RPMI8226 (cell line): ENCODE measurements at regions not wholly inside any gene's neighbourhood (a gene's known extent, or its start where the extent isn't known, plus 50 kb on each side); places are given as distances from the start of the nearest gene placed in this dataset.

Experiments used
- DNase-seq: peaks from one replicate; pipeline ENCODE4 v3.0.0-alpha.2; 2015

DNA sequence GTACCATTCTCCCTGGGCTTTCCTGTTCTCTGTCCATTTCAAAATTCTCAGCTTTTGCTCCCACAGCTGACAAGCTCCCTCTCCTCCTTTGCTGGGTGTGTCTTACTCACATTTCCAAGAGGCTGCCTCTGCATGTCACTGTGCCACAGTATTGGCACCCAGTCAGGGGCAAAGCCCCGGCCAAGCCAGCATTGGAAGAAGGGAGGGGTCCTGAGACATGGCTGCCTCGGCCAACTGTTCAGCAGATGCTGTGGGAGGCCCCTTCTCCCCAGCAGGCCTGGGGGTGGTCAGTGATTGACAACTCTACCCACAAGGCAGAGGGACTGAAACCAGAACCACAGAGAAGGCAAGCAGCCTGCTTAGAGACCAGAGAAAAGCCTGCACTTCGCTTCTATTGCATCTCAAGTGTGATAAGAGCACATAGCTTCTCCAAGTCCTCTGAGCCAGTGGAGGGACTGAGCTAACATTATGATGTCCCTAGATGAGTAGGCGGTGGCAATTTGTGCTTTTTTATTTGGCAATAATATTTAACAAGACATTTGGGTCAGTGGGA is 294.1 kb downstream of the SIPA1L2 start:
- peak; percentile 42 for DNase-seq

DNA sequence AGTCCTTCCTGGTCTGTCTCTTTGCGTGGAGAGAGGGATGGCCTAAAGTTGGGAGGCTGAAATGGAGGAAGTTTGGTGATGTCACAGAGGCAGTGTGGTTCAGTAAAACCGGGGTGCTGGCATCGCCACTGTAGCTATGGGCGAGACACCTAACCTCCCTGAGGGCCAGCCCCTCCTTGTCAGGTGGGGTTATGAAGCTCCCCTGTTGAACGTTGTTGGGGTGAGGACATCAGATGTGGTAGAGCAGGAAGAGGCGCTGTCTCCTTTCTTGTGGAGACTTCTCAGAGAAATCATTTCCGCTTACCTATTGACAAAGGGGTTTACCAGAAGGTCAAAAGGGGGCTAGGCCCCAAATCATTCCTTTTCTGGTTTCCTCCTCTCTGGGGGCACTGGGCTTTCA is 294.7 kb downstream of the SIPA1L2 start:
- DNase-seq: peak; percentile 21

DNA sequence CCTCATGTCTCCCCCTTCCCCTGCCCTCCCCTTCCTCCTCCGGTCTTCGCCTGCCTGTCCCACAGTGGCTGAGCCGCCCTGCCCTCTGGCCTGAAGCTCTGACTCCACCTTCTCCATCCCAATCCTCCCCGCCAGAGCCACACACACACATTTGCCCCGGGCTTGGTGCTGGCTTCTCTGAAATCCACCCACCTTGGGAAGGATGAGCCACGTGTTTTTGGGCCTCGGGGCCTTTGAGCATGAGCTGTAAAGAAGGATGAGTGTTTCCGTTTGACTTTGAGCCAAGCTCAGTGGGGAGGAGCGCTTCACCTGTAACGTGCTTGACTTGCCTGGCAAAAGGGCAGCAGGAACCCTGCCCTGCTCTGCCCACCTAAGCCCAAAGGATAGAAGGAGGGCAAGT is 295.1 kb downstream of the SIPA1L2 start:
- DNase-seq: peak; percentile 62

DNA sequence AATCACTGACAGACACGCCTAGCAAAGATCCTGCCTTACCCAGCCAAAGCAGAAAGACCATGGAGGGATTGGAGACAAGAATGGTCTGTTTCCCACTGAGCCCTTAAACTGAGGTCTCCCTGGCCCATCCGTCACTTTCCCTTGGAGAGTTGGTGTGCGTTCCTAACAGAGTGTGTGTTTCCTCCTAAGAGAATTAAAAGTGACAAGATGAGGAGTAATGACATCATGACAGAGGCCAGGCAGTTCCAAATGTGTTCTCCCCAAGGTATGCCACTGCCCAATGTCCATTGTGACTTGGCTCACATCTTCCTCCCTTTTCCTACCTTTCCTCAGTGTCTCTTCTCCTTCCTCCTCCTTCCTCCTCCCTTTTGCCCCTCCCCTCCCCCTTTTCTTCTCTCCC is 295.7 kb downstream of the SIPA1L2 start:
- DNase-seq: no peak

DNA sequence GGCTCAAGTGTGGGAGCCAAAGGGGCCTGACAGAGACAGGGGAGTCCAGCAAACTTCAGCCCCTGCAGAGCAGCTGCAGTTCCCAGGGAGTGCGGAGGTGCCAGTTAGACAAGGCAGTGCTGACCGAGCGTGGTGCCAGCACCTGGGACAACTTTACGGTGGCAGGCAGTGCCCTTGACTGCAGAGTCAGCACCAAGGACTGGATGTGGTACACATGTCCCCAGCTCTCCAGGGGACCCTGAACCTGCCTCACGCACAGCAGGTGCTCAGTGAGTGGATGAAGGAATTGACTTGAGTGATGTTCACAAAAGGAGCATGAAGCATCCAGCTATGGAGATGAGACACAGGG is 296.5 kb downstream of the SIPA1L2 start:
- peak; percentile 90 for DNase-seq

DNA sequence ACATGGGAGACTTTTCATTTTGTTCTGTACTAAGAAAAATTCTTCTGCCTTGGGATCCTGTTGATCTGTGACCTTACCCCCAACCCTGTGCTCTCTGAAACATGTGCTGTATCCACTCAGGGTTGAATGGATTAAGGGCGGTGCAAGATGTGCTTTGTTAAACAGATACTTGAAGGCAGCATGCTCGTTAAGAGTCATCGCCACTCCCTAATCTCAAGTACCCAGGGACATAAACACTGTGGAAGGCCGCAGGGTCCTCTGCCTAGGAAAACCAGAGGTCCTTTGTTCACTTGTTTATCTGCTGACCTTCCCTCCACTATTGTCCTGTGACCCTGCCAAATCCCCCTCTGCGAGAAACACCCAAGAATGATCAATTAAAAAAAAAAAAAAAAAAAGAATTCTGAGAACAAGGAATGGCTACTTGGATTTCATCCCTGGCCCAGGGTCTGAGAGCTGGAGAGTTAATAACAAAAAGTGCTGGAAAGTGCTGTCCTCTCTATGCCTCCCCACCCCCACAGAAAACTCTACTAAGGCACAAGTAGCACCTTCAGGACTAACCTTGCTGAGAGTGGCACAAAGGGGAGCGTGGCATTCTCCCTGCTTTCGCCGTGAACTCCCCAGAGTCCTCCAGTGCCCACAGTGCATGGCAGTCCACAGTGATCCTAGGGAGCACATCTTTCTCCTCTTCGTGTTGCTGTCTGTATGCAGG is 297.1 kb downstream of the SIPA1L2 start:
- peak; percentile 71 for DNase-seq

DNA sequence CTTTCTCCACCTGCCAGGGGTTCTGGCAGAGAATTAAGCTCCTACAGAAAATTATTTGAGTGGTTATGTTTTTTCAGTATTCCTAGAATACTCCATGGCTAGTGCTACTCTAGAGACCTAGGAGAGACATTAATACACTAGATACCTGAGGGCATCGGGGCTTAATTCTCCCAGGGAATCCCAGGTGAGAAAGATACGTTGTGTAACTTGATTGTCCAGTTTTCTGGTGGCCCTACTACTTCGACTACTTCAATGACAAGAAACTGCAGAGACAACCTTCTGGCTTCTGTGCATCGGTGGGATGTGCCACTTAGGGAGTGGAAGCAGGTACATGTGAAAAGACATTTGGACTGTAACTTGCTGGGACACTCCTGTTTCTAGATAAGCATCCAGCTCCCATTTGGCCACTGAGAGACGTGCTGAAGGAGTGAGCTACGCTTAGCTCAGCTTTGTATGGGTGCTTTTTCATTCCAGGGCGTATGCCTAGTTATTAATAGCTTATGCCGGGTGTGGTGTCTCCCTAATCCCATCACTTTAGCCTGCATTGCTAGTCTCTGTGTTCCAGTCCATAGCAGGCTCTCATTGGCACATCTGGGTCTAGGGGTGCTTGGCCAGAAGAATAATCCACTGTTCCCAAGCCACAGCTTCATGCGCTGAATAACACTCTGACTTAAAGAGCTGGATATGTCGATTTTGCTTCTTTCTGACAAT is 300.7 kb downstream of the SIPA1L2 start:
- no peak for DNase-seq

DNA sequence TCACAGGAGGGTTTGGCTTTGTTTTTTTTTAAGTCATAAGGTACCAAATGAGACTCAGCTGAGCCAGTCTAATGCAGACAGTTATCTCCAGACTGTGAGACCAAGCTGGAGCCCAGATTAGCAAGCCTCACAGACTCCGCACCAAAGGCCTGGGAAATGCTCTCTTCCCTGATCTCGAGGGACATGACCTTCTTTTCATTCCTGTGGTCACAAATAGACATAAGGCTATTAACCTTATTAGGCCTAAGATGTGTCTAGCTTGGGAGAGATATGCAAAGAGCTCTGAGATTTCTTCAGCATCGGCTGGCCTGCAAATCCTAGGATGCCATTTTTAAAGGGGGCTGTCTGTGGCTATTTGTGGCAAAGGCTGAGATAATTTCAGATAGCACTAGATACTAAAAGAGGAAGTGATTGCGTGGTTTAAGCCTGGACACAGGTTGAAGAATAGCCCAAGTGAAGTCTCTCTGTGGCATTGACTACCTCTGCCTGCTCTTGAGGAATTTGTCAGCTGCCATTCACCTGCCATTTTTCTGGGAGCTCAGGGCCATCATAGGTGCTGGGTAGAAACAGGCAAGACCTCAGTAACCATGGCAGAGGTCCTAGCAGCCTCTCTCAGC is 301.3 kb downstream of the SIPA1L2 start:
- DNase-seq: peak; percentile 29

DNA sequence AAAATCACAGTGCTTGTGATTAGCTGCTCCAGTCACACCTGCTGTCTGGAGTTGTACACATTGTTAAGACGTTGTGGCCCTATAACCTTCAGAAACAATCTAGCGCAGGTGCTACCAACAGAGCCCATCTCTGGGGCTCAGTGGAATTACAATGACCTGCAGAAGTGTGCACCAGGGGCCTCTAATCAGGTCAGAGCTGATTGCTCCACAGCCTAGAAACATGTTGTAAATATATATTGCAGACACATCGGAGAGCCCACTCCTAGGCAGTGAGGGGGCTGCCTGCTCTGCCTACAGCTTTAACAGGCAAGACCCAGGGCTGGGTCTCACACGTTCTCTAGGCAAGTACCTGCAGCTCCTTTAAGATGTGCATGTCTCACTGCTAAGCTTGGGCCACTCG is 302.0 kb downstream of the SIPA1L2 start:
- no peak for DNase-seq

DNA sequence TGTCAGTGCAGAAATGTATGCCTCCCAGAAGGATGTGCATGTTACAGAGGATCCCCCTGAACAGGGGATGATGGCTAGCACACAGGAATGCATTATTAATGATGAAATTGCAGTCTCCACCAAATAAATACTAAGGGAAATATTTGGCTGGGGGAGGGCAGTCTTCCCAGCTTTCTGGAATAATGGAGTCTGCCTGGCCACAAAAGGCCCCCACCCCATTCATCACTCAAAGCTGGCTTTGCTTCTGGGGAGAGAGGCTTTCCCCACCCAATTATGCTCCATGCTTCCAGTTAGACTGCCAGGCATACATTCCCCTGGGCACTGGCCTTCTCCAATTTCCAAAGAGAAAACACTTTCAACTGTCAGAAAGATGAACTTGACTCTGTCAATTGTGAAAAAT is 302.7 kb downstream of the SIPA1L2 start:
- no peak for DNase-seq

DNA sequence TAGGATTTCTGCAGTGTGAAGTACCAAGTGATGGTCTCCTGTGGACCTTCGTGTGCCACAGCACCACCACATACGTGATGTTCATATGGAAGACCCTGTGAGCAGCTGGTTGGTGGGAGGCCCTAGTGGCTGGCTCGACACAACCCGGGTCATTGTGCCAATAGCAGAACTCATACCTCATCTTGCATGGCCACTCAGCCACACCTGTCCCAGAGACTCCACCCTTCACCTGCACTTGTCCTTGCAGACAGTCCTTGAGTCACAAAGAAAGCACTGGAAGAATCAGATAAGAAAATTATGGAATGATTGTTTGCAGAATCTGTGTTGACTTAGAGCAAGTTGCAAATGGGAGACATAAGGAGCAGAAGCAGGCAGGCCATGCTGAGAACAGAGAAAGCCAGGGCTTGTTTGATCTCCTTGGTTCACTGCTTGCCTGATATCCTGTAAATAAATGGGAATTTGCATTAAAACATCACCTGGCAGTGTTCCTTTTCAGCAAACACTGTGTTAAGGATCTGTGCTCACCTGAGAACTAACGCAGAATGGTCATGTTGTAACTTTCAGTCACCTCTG is 307.7 kb downstream of the SIPA1L2 start:
- no peak for DNase-seq

DNA sequence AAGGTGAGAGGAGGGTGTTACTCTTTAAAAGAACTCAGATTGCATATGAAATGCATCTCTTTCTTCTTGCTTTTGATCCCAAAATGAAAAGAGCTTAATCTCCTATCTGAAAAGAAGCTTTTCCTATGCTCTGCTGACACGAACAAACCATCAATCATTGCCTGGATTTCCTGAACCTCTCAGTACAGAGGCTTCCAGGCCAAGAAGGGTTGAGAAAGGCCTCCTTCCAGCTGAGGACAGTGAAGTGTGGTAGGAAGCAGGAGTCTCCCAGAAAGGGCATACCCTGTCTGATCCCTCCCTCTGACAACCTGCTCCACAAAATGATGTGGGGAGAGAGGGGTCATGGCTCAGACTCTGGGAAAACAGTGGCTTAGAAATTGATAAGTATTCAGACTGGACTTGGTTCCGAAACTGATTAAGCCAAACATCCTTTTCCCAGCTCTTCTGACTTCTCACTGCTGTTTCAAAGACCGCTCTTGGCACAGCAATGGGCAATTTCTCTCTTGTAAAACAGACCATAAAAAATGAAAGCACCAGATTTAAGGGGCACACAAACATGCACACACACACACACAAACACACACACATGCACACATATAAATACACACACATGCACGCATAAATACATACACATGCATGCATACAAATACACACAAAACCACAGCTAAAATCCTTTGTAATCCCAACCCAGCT is 310.3 kb downstream of the SIPA1L2 start:
- DNase-seq: no peak

DNA sequence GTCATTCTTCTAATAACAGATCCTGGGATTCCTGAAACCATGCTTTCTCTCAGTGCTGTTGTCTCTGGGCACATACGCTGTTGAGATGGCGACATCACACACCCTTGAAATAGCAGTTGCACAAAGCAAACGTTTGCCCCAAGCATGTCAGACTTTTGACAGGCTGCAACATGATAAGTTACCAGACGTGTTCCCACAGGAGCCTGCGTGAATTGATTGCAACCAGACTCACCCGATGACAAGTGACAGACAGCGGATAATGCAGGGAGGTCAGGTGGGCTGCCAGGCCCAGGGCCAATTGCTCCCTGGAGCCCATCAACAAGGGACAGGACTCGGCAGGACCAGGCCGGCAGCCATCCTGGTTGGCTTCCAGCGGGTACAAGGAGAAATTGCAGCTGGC is 310.9 kb downstream of the SIPA1L2 start:
- no peak for DNase-seq

DNA sequence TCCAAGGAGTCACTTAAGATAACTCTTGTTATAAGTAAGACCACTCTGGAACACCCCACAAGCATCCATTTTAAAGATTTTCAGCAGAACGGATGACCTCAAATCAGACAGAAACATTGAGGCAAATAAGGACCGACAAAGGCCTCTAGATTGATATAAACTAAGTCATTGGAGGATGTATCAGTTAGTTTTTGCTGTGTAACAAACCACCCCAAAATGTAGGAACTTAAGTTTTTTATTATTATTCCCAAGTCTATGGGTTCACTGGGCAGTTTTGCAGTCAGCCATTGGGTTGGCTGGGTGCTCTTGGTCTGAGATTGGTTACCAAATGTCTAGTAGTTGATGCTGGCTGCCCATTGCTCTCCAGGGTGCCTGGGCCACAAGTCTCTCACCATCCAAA is 311.8 kb downstream of the SIPA1L2 start:
- no peak for DNase-seq

DNA sequence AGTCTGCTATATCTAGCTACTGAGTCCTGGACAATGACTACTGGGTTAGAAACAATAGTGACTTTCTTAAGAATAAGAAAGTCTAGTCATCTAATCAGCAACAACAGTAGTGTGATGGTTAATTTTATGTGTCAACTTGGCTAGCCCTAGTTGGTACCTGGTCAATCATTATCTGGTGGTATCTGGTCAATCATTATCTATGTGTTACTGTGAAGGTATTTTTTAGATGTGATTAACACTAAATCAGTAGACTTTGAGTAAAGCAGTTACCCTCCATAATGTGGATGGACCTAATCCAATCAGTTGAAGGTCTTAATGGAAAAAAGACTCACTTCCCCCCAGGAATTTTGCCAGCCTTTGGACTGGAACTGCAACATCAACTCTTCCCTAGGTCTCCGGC is 312.6 kb downstream of the SIPA1L2 start:
- no peak for DNase-seq

DNA sequence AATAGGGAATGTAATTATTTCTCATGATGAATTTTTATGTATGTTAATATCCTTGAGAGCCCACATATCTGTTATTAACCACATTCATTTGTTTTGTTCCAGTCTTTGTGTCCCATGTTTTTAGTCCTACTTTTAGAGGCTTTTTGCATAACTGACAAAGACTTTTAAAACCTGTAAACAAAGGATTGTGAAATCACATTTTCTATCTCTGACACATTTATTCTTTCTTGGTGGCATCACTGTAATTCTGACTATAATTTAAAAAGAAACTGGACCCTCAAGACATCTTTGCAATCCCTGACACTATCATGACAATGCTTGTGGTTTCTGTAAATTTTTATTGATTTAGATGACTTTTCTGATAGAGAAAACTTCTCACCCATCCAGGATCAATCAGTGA is 313.1 kb downstream of the SIPA1L2 start:
- DNase-seq: no peak

DNA sequence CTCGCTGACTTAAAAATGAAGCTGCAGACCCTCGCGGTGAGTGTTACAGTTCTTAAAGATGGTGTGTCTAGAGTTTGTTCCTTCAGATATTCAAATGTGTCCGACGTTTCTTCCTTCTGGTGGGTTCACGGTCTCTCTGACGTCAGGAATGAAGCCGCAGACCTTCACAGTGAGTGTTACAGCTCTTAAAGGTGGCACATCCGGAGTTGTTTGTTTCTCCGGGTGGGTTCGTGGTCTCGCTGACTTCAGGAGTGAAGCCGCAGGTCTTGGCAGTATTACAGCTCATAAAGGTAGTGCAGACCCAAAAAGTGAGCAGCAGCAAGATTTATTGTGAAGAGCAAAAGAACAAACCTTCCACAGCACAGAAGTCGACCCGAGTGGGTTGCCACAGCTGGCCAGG is 316.1 kb downstream of the SIPA1L2 start:
- DNase-seq: peak; percentile 70

DNA sequence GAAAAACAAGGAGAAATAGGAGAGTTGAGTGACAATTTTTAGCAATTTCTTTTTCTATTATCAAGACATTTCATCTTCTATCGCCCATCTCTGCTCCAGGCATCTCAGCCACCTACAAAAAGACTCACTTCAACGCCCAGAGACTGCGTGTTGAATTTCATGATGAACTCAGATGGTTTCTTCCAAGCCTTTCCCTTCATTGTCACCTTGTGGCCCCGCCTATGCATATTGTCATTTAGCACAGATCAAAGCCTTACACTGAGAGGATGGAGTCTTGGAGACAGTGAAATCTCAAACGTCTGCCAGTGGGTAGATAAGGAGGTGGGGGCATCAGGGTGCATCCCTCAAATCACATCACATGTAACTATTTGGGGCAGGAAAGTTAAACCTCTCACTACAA is 319.4 kb downstream of the SIPA1L2 start:
- no peak for DNase-seq

DNA sequence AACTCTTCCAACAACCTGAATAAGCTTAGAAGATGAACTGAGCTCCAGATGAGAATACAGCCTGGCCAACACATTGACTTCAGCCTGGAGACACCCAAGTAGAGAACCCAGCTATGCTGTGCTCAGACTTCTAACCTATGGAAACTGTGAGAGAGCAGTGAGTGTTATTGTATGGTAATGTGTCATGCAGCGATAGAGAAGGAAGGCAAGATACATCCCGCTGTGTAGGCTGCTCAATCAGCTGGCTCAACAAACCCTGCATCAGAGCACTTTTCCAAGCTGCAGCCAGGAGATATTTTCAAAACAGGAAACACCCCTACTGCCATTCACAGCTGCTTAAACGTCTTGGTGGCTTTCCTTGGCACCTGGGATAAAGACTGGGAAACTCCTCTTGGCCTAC is 321.3 kb downstream of the SIPA1L2 start:
- DNase-seq: no peak

DNA sequence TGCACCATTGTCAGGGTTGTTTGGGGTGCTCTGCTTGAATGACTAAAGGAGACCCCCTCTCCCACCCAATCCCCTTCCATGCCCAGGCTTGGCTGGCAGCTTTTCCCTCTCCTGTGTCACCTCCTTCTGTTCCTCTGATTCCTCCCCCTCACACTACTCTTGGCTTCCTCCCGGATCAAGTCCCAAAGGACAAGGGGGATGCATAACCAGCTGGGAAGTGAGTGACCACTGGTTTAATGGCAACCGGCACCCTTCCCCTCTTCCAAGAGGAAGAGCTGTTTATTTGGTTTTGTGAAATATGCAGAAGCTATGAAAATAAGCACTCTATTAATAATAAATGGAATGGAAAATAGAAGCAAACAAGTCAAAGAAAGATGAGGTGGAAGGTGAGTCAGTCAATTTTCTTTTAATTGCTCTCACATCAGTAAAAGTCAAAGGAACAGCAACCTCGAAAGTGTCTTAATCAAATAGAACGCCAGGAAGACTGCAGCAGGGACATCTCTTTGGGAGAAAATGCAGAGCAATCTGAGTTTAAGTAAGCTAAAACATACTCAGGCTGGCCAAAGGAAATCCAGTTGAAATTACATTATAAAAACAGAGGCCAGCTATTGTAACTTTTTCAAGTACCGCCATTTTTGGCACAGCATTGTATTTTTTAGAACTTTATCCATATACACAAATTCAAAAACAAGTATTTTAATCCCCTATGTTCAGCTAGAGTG is 322.5 kb downstream of the SIPA1L2 start:
- no peak for DNase-seq

DNA sequence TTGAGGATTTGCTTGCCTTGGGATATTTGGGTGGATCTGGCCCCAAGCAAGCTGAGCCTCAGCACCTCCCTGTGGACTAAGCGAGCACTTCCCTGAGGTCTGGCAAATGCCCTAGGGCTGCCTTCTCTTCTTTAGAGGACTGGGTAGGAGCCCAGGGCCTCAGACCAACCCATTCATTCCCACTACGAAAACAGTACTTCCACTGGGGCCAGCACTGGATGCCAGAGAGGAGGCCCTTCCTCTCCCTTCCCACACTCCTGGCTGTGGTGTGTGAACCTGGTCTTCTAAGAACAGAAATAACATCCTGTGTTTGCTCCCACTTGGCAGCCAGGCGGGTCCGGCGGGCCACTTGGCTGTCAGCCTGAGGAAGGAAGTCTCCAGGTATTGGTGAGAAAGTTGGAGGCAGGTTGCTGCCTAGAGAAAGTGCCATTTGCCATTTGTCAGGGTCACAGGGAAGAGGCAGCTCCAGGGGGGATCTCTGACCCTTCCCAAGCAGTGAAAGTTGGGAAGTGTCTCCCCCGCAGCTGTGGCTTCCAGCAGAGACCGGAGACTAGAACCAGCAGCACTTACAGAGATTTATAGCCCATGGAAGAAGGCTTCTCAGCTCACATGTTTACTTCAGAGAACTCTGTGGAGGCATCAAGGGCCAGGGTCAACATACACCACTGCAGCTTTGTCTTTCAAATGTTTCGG is 323.5 kb downstream of the SIPA1L2 start:
- DNase-seq: no peak

DNA sequence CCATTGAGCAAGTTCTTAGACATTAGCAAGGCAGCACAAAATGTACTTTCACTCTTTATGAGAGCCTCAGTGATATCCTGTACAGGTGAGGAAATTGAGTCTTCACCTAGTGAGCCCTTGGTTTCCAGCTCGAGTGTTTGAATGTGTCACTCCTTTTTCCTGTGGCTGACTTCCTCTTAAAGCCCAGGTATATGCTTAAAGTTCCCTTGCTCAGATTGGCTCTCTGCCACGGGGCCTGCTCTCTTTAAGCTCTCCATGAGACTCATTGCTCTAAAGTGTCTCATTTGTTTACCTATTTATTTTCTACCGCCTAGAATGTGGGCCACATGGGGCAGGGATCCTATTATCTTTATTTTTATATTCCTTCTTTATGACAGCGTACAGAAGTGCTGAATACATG is 324.9 kb downstream of the SIPA1L2 start:
- DNase-seq: peak; percentile 80
